Activated CD4-positive, alpha-beta T cell treated with anti-CD3 and anti-CD28 coated beads for 48 hours (primary cell): ENCODE measurements at regions not wholly inside any gene's neighbourhood (a gene's known extent, or its start where the extent isn't known, plus 50 kb on each side); places are given as distances from the start of the nearest gene placed in this dataset.
A peak's percentile ranks its signal among the peaks of the same experiment; 100 is the strongest.
"Not testable (repeated sequence)": the region's sequence is repeated elsewhere in the genome, so short reads cannot be mapped to it uniquely, and the experiment has no call there.

ENCODE experiments used
- DNase-seq: peaks from one replicate; pipeline ENCODE4 v3.0.0-alpha.2; 2020

GRCh38 chr21:36247316-36248010 is 72.5 kb upstream of the MORC3 start:
- DNase-seq: no peak

- no peak for DNase-seq
These were observed 70.2 kb upstream of the MORC3 start for GRCh38 chr21:36249576-36250422.

GRCh38 chr21:36250423-36251075 is 69.4 kb upstream of the MORC3 start:
- no peak for DNase-seq

- no peak for DNase-seq
These were observed 65.7 kb upstream of the MORC3 start for GRCh38 chr21:36254106-36254941.

GRCh38 chr21:36255663-36256062 is 64.3 kb upstream of the MORC3 start:
- no peak for DNase-seq

- no peak for DNase-seq
These were observed 62.3 kb upstream of the MORC3 start for GRCh38 chr21:36257657-36258056.

- peak; percentile 49 for DNase-seq
These were observed 59.8 kb upstream of the MORC3 start for GRCh38 chr21:36260030-36260787.

- no peak for DNase-seq
These were observed 59.2 kb upstream of the MORC3 start for GRCh38 chr21:36260802-36261201.

- DNase-seq: no peak
These were observed 58.5 kb upstream of the MORC3 start for GRCh38 chr21:36261459-36261858.

GRCh38 chr21:36263797-36264196 is 56.2 kb upstream of the MORC3 start:
- DNase-seq: no peak

GRCh38 chr21:36265431-36265830 is 54.6 kb upstream of the MORC3 start:
- no peak for DNase-seq

GRCh38 chr21:36267828-36268227 is 52.2 kb upstream of the MORC3 start:
- DNase-seq: not testable (repeated sequence)

GRCh38 chr21:36268264-36268663 is 51.7 kb upstream of the MORC3 start:
- not testable (repeated sequence) for DNase-seq
